Femur (tissue), 1 donor: ENCODE measurements at regions not wholly inside any gene's neighbourhood (a gene's known extent, or its start where the extent isn't known, plus 50 kb on each side); places are given as distances from the start of the nearest gene placed in this dataset.
"Not testable (repeated sequence)": the region's sequence is repeated elsewhere in the genome, so short reads cannot be mapped to it uniquely, and the experiment has no call there.

Experiments
- DNase-seq: peaks from one replicate; pipeline ENCODE4 v3.0.0-alpha.2; 2017

- DNase-seq, result no peak
Observed at GRCh38 chr10:123221418-123221817, 67.2 kb downstream of the BUB3 start.

- no peak for DNase-seq
Observed at GRCh38 chr10:123222832-123223231, 68.6 kb downstream of the BUB3 start.

GRCh38 chr10:123227706-123228105 is 73.5 kb downstream of the BUB3 start:
- DNase-seq, result no peak

GRCh38 chr10:123229927-123230630 is 75.9 kb downstream of the BUB3 start:
- DNase-seq, result no peak

GRCh38 chr10:123232879-123233278 is 78.7 kb downstream of the BUB3 start:
- DNase-seq, result not testable (repeated sequence)

- DNase-seq, result not testable (repeated sequence)
Observed at GRCh38 chr10:123235014-123235413, 80.8 kb downstream of the BUB3 start.

GRCh38 chr10:123236126-123236525 is 81.9 kb downstream of the BUB3 start:
- no peak for DNase-seq

- no peak for DNase-seq
Observed at GRCh38 chr10:123240250-123240649, 86.0 kb downstream of the BUB3 start.

GRCh38 chr10:123240776-123241175 is 86.6 kb downstream of the BUB3 start:
- DNase-seq, result no peak

- no peak for DNase-seq
Observed at GRCh38 chr10:123241391-123242141, 87.4 kb downstream of the BUB3 start.

- DNase-seq, result no peak
Observed at GRCh38 chr10:123244747-123245146, 90.5 kb downstream of the BUB3 start.

- no peak for DNase-seq
Observed at GRCh38 chr10:123245264-123245663, 91.1 kb downstream of the BUB3 start.

GRCh38 chr10:123249894-123250293 is 95.7 kb downstream of the BUB3 start:
- DNase-seq, result no peak

GRCh38 chr10:123250640-123251039 is 96.4 kb downstream of the BUB3 start:
- no peak for DNase-seq

- no peak for DNase-seq
Observed at GRCh38 chr10:123252779-123253178, 98.6 kb downstream of the BUB3 start.

- DNase-seq, result not testable (repeated sequence)
Observed at GRCh38 chr10:123254343-123254742, 100.1 kb downstream of the BUB3 start.

GRCh38 chr10:123257904-123258456 is 103.8 kb downstream of the BUB3 start:
- DNase-seq, result no peak

- no peak for DNase-seq
Observed at GRCh38 chr10:123259081-123259480, 104.9 kb downstream of the BUB3 start.

- DNase-seq, result no peak
Observed at GRCh38 chr10:123259791-123260190, 105.6 kb downstream of the BUB3 start.

GRCh38 chr10:123262456-123262855 is 108.3 kb downstream of the BUB3 start:
- no peak for DNase-seq

- no peak for DNase-seq
Observed at GRCh38 chr10:123266971-123267370, 112.8 kb downstream of the BUB3 start.

- DNase-seq, result no peak
Observed at GRCh38 chr10:123269017-123269552, 114.9 kb downstream of the BUB3 start.

- no peak for DNase-seq
Observed at GRCh38 chr10:123269675-123270074, 115.5 kb downstream of the BUB3 start.

- DNase-seq, result no peak
Observed at GRCh38 chr10:123270221-123270620, 116.0 kb downstream of the BUB3 start.
